Frontal cortex (tissue), 3 donors: ENCODE measurements at regions not wholly inside any gene's neighbourhood (a gene's known extent, or its start where the extent isn't known, plus 50 kb on each side); places are given as distances from the start of the nearest gene placed in this dataset.
"Not testable (repeated sequence)": the region's sequence is repeated elsewhere in the genome, so short reads cannot be mapped to it uniquely, and the experiment has no call there.

ENCODE experiments used
- DNase-seq, 2 donors: peaks; one replicate each; pipeline ENCODE4 v3.0.0; 2012; ENCODE audit warnings: low spot score in 2 of 2
- FAIRE-seq: peaks from 2 replicates; lab custom pipeline; 2012; peaks lifted over from hg19 to GRCh38; lab: Jason Lieb, UNC
- donor health status: control.
- donor health status: control.
- donor health status: control.

DNA sequence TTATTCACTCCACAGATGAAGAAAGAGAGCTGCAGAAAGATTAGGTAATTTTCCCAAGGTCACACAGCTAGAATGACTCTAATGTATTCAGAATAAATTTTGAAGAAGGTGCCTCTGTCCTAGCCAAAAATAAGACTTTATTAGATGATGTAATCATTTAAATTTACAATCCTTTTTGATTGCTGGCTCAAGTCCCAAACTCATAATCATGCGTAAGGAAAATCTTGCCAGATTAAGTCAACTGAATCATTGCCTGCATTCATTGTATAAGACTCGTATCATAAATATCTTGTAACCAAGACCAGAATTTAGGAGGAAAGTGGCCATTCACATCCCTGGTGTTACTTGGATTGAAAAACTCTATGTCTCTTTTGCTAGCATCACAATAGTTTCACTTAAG, 53.1 kb upstream of the STK39 start:
- DNase-seq, result no peak
- FAIRE-seq, result no peak

- DNase-seq (no peak), FAIRE-seq (no peak)
Measured at GRCh38 chr2:168304024-168304681, 56.8 kb upstream of the STK39 start.

- DNase-seq, result no peak
- no peak for FAIRE-seq
Measured at GRCh38 chr2:168307379-168307778, 60.0 kb upstream of the STK39 start.

DNA sequence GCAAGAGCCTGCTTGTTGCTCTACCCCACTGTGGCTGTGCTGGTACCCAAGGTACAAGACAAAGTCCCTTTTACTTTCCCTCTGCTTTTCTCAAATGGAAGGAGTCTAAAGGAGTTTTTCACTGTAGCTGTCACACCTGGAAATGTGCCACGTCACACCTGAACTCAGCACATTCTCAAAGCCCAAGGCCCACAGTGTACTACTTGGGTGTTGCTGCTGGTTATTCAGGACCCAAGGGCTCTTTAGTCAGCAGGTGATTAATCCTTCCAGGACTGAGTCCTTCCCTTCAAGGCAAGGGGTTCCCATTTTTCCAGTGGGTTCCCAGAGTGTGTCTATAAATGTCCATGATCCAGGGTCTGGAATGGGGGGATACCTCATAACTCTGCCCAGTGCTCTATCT, 63.2 kb upstream of the STK39 start:
- FAIRE-seq, result no peak

DNA sequence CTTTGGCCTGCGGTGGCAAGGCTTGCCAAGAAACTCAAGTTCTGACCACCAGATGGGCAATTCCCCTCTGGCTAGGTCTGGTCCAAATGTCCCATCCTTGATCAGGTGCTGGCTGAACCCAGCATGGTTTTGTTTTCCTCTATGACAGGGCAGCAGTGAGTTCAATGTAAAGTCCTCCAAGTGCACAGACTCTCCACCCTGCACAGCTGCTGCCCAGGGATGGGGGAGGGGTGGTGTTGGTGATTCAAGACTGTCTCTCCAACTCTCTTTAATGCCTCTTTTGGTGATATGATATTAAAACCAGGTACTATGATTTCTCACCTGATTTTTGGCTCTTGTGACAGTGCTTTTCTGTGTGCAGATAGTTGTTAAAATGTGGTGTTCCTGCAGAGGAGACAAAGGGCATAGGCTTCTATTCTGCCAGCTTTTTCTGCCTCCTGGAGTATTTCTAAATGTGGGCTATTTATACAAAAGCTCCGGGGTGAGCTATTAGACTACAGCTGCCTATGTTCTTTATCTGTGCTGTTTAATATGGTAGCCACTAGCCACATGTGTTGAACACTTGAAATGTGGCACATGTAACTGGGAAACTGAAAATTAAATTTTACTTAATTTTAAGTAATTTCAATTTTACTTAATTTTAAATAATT, 64.0 kb upstream of the STK39 start:
- DNase-seq, result no peak

More for the DNA sequence above, 63.2 kb upstream of the STK39 start:
- no peak for DNase-seq

GRCh38 chr2:168312036-168312822, 64.8 kb upstream of the STK39 start:
- no peak for DNase-seq

More for the DNA sequence above, 64.0 kb upstream of the STK39 start:
- FAIRE-seq, result no peak

GRCh38 chr2:168314236-168314635, 66.8 kb upstream of the STK39 start:
- DNase-seq (no peak), FAIRE-seq (no peak)

More at GRCh38 chr2:168312036-168312822, 64.8 kb upstream of the STK39 start:
- no peak for FAIRE-seq

- FAIRE-seq, result no peak
- DNase-seq, result no peak
Measured at GRCh38 chr2:168315331-168316072, 68.1 kb upstream of the STK39 start.

DNA sequence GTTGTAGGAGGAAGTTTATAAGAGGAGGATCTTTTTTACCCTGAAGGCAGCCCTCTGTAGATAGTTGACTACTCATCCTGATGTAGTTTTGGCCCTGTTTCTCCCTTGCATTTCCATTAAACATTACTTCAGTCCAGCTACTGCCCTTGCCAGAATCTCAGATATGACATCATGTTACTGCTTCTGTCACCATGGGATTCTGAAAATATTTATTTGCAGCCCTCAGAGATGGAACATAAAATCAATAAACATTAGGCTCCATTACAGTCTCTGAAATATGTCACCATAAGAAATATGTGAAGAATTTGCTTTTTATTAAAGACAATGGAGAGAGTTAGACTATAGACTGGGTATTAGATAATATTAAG, 68.7 kb upstream of the STK39 start:
- FAIRE-seq (no peak), DNase-seq (no peak)

DNA sequence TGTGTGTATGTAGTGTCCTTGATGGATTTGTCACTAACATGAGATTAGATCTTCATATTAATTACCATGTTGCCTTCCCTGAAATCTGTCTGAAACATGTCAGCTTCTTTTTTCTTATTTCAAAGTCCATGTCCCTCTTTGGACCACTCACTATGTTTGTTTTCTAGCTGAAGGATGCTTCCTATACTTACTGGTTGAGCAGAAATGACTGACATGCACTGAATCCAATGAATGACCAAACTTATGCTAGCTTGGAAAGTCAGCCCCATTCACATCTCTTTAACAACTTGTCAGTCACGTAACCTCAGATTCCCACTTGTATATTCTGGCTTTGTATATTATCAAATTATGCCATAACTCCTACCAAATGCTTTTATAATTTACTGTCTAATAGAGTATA, 69.9 kb upstream of the STK39 start:
- DNase-seq, result no peak
- no peak for FAIRE-seq

- FAIRE-seq, result no peak
- DNase-seq, result no peak
Measured at GRCh38 chr2:168320267-168320666, 72.9 kb upstream of the STK39 start.

DNA sequence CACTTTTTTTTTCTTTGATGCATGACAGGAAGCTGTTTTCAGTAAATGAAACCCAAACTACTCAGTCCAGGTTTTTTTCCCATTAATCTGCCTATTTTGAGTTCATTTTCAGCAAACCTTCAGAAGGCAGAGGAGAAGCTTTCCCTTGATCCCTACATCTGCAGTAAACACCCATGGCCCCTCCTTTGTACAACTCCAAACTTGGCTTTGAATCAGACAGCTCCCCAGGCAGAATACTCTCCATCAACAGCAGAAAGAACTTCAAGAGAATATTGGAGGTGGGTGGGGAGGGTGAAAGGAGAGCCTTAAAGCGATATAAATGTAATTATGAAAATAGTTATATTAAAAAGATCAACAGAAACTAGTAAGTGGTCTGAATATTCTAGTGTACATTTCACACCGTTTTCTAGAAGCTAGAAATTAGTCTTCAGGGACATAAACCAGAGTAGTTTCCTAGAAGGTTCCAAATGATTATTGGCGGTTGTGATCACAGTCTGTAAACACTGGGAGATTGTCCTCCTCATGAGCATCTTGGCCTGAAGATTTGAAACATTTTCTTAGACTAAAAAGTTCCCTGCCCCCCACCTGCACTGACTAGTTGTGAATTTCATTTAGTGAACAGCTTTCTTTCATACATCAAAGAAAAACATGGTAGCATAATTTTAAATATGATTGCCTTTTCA, 75.1 kb upstream of the STK39 start:
- no peak for DNase-seq
- FAIRE-seq, result no peak

DNA sequence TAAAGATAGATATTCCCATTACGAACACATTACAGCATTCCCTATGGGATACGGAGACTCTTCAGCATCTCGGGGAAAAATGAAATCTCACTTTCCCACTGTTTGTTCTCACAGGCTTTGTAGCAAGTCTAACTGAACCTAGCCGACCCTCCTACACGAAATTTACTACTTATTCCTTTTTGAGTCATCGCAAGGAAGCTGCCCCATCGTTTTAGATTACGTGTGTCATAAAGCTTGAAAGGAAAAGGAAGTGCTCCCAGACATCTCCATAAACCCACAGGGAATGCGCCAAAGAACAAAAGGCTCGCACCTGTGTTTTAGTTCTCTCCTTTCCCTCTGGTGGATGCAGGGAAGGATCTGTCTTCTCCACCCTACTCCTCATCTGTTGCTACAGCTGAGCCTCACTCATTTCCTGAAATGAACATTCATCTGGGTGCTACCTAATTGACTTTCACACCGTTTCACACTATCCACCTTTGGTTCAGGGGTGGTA, 76.2 kb upstream of the STK39 start:
- FAIRE-seq (no peak), DNase-seq (no peak)

GRCh38 chr2:168326572-168326971, 79.2 kb upstream of the STK39 start:
- no peak for FAIRE-seq
- DNase-seq, result no peak

DNA sequence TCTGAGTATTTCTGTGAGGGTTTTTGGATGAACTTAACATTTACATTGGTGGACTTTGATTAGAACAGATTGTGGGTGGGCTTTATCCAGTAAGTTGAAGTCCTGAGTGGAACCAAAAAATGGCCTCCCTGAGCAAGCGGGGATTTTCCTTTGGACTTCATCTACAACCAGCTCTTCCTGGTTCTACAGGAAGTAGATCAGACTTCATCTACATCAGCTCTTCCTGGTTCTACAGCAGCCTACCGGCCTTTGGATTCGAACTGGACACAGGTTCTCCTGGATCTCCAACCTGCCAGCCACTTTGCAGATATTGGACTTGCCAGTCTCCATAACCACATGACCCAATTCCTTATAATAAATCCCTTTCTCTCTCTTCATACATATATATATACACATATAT, 79.9 kb upstream of the STK39 start:
- no peak for FAIRE-seq

GRCh38 chr2:168328421-168328820, 81.0 kb upstream of the STK39 start:
- FAIRE-seq (no peak), DNase-seq (no peak)

More for the DNA sequence above, 79.9 kb upstream of the STK39 start:
- no peak for DNase-seq

- no peak for FAIRE-seq
- no peak for DNase-seq
Measured at GRCh38 chr2:168330624-168331423, 83.4 kb upstream of the STK39 start.

GRCh38 chr2:168335254-168335653, 87.9 kb upstream of the STK39 start:
- FAIRE-seq, DNase-seq: not testable (repeated sequence)
